ENCODE measurements at regions not wholly inside any gene's neighbourhood (a gene's known extent, or its start where the extent isn't known, plus 50 kb on each side); places are given as distances from the start of the nearest gene placed in this dataset.

DNA sequence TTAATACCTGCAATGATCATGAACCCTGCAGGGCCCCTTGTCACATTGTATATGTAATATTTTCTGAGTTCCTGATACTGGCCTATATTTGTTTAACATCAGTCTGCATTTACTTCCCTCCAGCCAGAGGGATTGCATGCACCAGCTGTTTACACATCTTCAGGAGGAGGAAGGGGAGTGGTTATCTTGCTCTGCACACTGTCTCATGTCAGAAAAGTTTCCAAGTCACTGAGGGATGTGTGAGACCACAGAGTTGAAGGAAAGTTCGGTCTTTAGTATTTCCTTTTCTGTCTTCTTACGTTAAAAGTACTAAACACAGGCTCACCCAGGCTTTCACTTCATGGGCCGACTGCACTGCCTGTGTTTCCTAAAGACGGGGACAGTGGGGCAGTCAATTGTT lies 574.1 kb downstream of the LMO4 start:
- TF ChIP-seq POLR2AphosphoS5 (IDR thresholded peaks at IDR 0.05; ENCODE audit: low read depth), result peak; percentile 57; the same call in 1 of the 2 replicates
- TF ChIP-seq, protein P1, sequence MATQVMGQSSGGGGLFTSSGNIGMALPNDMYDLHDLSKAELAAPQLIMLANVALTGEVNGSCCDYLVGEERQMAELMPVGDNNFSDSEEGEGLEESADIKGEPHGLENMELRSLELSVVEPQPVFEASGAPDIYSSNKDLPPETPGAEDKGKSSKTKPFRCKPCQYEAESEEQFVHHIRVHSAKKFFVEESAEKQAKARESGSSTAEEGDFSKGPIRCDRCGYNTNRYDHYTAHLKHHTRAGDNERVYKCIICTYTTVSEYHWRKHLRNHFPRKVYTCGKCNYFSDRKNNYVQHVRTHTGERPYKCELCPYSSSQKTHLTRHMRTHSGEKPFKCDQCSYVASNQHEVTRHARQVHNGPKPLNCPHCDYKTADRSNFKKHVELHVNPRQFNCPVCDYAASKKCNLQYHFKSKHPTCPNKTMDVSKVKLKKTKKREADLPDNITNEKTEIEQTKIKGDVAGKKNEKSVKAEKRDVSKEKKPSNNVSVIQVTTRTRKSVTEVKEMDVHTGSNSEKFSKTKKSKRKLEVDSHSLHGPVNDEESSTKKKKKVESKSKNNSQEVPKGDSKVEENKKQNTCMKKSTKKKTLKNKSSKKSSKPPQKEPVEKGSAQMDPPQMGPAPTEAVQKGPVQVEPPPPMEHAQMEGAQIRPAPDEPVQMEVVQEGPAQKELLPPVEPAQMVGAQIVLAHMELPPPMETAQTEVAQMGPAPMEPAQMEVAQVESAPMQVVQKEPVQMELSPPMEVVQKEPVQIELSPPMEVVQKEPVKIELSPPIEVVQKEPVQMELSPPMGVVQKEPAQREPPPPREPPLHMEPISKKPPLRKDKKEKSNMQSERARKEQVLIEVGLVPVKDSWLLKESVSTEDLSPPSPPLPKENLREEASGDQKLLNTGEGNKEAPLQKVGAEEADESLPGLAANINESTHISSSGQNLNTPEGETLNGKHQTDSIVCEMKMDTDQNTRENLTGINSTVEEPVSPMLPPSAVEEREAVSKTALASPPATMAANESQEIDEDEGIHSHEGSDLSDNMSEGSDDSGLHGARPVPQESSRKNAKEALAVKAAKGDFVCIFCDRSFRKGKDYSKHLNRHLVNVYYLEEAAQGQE (IDR thresholded peaks at IDR 0.05; ENCODE audit: insufficient replicate concordance, low read depth), result no peak
- TF ChIP-seq, protein P2, sequence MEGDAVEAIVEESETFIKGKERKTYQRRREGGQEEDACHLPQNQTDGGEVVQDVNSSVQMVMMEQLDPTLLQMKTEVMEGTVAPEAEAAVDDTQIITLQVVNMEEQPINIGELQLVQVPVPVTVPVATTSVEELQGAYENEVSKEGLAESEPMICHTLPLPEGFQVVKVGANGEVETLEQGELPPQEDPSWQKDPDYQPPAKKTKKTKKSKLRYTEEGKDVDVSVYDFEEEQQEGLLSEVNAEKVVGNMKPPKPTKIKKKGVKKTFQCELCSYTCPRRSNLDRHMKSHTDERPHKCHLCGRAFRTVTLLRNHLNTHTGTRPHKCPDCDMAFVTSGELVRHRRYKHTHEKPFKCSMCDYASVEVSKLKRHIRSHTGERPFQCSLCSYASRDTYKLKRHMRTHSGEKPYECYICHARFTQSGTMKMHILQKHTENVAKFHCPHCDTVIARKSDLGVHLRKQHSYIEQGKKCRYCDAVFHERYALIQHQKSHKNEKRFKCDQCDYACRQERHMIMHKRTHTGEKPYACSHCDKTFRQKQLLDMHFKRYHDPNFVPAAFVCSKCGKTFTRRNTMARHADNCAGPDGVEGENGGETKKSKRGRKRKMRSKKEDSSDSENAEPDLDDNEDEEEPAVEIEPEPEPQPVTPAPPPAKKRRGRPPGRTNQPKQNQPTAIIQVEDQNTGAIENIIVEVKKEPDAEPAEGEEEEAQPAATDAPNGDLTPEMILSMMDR (IDR thresholded peaks at IDR 0.05; ENCODE audit: insufficient read depth, low read length), result no peak
- TF ChIP-seq GABPA (IDR thresholded peaks at IDR 0.05; ENCODE audit: low read depth), result no peak; the same call in 1 of the 2 replicates

Data from HL-60 (cell line).